ENCODE measurements at regions not wholly inside any gene's neighbourhood (a gene's known extent, or its start where the extent isn't known, plus 50 kb on each side); places are given as distances from the start of the nearest gene placed in this dataset.

DNA sequence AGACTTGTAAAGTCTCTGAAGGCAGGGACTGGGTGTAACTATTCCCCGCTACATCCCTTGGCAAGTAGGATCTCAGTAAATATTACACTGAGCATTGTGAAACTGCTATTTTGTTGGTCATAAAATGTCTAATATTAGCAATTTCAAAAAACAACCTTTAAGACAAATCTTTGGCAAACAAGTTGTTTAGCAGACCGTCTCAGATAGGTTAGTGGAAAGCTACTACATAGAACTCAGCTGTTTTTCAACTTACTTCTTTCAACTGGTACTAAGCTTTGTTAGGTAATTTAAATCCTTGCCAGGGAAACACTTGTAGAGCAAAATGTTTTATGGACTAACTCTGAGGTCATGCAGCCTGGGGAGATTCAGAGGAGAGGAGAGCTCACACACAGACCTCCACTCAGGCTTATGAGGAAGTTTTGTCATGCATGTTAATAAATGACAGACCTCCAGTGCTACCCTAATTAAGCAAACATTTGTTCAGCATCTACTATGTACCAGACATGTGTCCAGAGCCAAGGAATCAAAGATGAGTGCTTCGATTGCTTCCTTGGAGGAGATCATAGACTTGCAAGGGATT lies 61.6 kb upstream of the STAC start:
- TF ChIP-seq, protein P1, sequence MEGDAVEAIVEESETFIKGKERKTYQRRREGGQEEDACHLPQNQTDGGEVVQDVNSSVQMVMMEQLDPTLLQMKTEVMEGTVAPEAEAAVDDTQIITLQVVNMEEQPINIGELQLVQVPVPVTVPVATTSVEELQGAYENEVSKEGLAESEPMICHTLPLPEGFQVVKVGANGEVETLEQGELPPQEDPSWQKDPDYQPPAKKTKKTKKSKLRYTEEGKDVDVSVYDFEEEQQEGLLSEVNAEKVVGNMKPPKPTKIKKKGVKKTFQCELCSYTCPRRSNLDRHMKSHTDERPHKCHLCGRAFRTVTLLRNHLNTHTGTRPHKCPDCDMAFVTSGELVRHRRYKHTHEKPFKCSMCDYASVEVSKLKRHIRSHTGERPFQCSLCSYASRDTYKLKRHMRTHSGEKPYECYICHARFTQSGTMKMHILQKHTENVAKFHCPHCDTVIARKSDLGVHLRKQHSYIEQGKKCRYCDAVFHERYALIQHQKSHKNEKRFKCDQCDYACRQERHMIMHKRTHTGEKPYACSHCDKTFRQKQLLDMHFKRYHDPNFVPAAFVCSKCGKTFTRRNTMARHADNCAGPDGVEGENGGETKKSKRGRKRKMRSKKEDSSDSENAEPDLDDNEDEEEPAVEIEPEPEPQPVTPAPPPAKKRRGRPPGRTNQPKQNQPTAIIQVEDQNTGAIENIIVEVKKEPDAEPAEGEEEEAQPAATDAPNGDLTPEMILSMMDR (conservative IDR thresholded peaks at IDR 0.05; ENCODE audit: low read depth, low read length), result no peak
- no peak for TF ChIP-seq EZH2 (IDR thresholded peaks at IDR 0.05; ENCODE audit: borderline replicate concordance, low read depth, low read length, poor library complexity, severe bottlenecking)
